CD4-positive, alpha-beta T cell treated with Interleukin-21 for 1 hour (primary cell): ENCODE measurements at regions not wholly inside any gene's neighbourhood (a gene's known extent, or its start where the extent isn't known, plus 50 kb on each side); places are given as distances from the start of the nearest gene placed in this dataset.
"Not testable (repeated sequence)": the region's sequence is repeated elsewhere in the genome, so short reads cannot be mapped to it uniquely, and the experiment has no call there.

ENCODE experiments used
- DNase-seq: peaks from one replicate; pipeline ENCODE4 v3.0.0-alpha.2; 2020

DNA sequence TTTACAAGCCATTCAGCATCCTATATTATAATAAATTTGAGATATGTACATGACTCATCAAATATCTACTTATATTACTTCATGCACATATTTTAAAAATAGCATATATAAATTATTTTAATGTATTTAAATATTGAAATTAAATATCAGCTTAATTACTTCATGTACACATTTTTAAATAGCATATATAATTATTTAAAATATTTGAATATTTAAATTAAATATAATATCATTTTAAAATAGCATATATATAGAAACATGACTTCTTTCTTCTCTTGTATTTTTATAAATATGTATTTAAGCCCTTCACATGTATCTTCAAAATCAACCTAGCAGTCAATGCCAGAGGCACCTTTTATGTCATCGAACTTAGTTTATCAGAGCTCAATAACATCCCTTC lies 298.8 kb upstream of the DSEL start:
- DNase-seq, result no peak

- DNase-seq, result no peak
These were observed 297.0 kb upstream of the DSEL start for GRCh38 chr18:67813380-67814028.

DNA sequence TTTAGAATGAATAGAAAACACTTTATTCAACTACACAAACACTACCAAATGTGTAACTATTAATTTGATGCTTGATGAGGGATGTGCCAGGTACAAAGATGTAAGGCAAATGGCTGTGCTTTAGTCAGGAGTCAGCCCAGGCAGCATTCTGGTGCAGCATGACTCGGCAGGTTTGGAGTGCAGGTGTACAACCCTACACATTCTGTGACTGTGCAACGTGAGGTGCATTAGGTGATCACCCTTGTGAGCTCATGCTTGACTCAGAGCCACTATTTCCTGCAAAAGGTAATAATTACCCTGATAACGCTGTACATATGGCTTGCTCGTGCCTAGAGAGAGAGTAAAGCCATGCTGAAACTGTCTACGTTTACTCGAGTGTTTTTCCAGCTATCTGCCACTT lies 288.7 kb upstream of the DSEL start:
- no peak for DNase-seq

- DNase-seq, result no peak
These were observed 278.0 kb upstream of the DSEL start for GRCh38 chr18:67794521-67794920.

- no peak for DNase-seq
These were observed 274.0 kb upstream of the DSEL start for GRCh38 chr18:67790527-67790926.

GRCh38 chr18:67789165-67789545 lies 272.6 kb upstream of the DSEL start:
- DNase-seq, result no peak

DNA sequence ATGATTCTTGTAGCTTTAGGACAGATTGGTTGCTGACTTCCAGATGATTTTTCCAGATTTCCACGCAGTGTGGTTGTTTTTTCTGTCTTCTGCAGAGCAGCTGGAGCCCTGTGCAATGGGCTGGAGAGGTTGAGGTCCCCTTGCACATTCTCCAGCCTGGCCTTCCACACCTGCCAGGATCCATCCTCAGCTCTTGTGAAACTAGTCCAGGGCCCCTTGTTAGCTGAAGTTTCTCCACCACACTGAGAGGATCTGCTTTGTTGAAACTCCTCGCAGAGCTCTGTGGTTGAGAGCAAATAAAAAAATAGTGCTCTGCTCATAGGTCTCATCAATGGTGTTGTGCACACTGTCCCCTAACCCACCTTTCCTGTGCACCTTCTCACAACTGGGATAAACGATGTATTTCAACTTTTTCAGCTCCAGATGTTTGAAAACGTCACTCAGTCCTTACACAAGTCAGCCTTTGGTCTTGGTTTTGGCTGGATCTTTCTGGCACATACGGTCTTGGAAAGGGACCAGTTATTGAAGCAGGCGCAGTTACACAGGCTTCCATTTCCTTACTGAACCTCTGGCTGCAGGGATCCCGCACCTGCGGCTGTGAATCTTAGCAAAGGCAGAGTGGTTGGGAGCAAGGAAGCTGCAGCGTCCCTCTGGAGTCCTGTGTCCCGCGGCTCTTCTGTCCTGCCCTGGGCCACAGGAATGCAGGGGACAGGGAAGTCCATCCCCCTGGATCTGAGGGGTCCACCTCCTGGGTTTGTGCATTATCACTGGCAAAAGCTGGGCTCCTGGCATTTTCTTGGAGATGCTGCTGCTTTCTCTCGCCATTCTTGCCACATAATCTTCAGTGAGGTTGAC lies 272.0 kb upstream of the DSEL start:
- DNase-seq, result no peak

GRCh38 chr18:67783196-67783946 lies 266.9 kb upstream of the DSEL start:
- DNase-seq, result no peak

GRCh38 chr18:67778016-67778415 lies 261.5 kb upstream of the DSEL start:
- DNase-seq, result no peak

- no peak for DNase-seq
These were observed 260.4 kb upstream of the DSEL start for GRCh38 chr18:67776929-67777328.

DNA sequence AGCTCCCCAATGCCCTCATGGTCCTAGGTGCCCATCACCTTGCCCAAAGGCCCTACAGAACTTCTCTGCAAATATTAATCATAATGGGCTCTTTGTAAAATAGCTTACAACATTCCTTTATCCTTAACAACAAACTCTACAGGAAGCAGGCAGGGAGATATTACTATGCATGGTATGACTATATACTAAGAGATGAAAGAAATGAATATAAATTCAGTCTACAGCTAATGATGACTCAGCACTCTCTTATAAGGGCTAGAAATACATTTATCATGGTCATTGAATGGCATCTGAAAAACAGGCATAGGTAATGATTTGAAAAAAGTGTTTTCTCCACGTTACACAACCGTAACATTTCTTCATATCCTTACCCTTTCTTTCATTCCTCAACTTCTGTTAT lies 254.8 kb upstream of the DSEL start:
- no peak for DNase-seq

DNA sequence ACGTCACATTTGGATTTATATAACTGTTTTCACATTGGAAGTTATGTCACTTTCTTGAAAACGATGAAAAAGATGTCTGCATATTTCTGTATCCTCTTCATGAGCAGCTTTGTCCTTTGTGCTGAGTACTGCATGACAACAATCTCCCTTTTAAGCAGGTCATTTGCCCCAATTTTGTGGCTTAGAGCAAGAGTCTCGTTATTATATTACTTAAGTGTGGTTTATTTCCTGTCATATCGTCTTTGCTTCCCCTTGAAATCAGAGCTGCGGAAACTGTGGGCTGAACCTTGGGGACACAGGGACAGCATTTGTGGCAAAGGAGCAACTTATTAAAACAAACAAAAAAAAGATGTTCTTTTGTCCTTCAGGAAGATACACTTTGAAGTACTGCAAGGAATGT lies 254.0 kb upstream of the DSEL start:
- no peak for DNase-seq

DNA sequence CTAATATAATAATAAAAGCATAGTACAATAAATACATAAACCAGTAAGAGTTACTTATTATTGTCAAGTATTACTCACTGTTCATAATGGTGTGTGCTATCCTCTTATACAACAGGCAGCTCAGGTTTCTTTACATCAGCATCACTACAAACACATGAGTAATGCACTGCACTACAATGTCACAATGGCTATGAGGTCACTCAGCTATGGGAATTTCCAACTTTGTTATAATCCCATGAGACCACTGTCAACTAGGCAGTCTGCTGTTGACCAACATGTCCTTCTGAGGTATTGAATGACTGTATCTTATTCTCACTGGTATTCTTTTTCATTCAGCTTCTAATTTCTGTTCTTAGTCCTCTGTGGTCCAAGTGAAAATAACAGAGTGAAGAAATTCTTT lies 250.4 kb upstream of the DSEL start:
- DNase-seq, result no peak

GRCh38 chr18:67752211-67752610 lies 235.7 kb upstream of the DSEL start:
- DNase-seq, result not testable (repeated sequence)

DNA sequence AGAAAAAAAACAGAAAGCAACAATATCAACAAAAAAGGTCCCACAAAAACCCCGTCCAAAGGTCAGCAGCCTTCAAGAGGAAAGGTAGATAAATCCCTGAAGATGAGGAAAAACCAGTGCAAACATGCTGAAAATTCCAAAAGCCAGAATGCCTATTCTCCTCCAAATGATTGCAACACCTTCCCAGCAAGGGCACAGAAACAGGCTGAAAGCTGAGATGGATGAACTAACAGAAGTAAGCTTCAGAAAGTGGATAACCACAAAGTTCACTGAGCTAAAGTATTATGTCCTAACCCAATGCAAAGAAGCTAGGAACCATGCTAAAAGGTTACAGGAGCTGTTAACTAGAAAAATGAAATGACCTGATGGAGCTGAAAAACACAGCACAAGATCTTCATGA lies 226.4 kb upstream of the DSEL start:
- DNase-seq, result no peak

GRCh38 chr18:67742525-67742924 lies 226.0 kb upstream of the DSEL start:
- no peak for DNase-seq

DNA sequence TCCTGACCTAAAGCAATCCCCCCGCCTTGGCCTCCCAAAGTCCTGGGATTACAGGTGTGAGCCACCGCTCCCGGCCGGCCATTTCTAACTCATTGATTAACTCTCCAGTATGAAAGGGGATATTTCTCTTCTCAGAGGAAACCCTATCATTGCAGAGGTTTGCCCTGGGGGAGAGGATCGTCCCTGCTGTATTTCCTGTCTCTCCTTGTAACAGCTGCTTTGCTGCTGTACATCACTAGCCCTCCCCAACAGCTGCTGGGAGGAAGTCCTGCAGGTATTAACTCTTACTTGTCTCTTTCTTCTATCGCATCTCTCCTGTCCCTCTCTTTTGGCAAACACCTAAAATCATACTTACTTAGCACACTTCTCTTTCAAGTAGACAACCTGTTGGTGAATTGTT lies 219.0 kb upstream of the DSEL start:
- no peak for DNase-seq

- DNase-seq, result no peak
These were observed 216.6 kb upstream of the DSEL start for GRCh38 chr18:67733088-67733487.

- DNase-seq, result no peak
These were observed 215.3 kb upstream of the DSEL start for GRCh38 chr18:67731851-67732250.

GRCh38 chr18:67730886-67731285 lies 214.4 kb upstream of the DSEL start:
- no peak for DNase-seq

GRCh38 chr18:67728364-67728763 lies 211.8 kb upstream of the DSEL start:
- DNase-seq, result no peak

- DNase-seq, result no peak
These were observed 210.4 kb upstream of the DSEL start for GRCh38 chr18:67726882-67727281.

DNA sequence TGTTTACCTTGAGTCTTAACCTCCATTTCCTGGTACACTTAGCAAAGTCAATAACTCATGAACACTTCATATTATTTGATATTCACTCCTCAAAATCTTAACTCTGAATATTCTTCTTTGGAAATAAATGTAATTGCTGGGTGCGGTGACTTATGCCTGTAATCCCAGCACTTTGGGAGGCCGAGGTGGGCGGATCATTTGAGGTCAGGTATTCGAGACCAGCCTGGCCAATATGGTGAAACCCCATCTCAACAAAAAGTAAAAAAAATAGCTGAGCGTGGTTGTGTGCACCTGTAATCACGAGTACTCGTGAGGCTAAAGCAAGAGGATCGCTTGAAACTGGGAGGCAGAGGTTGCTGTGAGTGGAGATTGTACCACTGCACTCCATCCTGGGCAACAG lies 201.3 kb upstream of the DSEL start:
- no peak for DNase-seq

GRCh38 chr18:67715567-67715966 lies 199.0 kb upstream of the DSEL start:
- no peak for DNase-seq
